SK-N-SH (cell line): ENCODE measurements at regions not wholly inside any gene's neighbourhood (a gene's known extent, or its start where the extent isn't known, plus 50 kb on each side); places are given as distances from the start of the nearest gene placed in this dataset.

Experiments used
- CTCF ChIA-PET: fragments of 300-600, 350-600 bp; formaldehyde crosslinking; extraction: SDS; loops from one replicate; lab custom pipeline; 2021; lab: Yijun Ruan, JAX
- POLR2A ChIA-PET: fragments of 350-600 bp; sonication (Branson Sonifier 250); formaldehyde crosslinking; extraction: SDS; loops from one replicate; lab custom pipeline; 2020; ENCODE audit warnings: antibody characterized with exemption, inconsistent platforms; lab: Yijun Ruan, JAX
- DNase-seq: peaks from one replicate; pipeline ENCODE4 v3.0.0; 2012
- H2AFZ ChIP-seq: fragments of 200-600 bp; sonication (generic); 2 replicates; pipeline ENCODE4 v1.8.1; 2016; ENCODE audit warnings: antibody characterized with exemption, mild to moderate bottlenecking, low read depth
- H3F3A ChIP-seq: fragments of 200-600 bp; sonication (generic); replicated peaks from 2 replicates; pipeline ENCODE3; 2016; ENCODE audit warnings: antibody characterized with exemption, mild to moderate bottlenecking; ENCODE audit not compliant: insufficient read depth
- H3K27ac ChIP-seq, 2 experiments: fragments of 200-500 bp in 1 of 2; fragments of 200-600 bp in 1 of 2; sonication (Bioruptor generic) in 1 of 2; sonication (generic), shearing (Covaris generic) in 1 of 2; 2 replicates each; pipeline versions ENCODE4 v1.5.1 to v1.6.1; 2014 to 2016; ENCODE audit warnings: low read depth in 2 of 2, inconsistent platforms in 1 of 2, low read length in 1 of 2, mild to moderate bottlenecking in 1 of 2, mixed read lengths in 1 of 2
- H3K27me3 ChIP-seq: fragments of 200-600 bp; sonication (generic), shearing (Covaris generic); 2 replicates; pipeline ENCODE4 v1.6.1; 2016; ENCODE audit warnings: mixed run types; ENCODE audit not compliant: insufficient read depth
- H3K36me3 ChIP-seq, 2 experiments: fragments of 200-500 bp in 1 of 2; fragments of 200-600 bp in 1 of 2; sonication (Bioruptor generic) in 1 of 2; sonication (generic) in 1 of 2; replicated peaks in 1 of 2; 2 replicates each; pipeline versions ENCODE3 to v1.5.1; 2014 to 2016; ENCODE audit warnings: low read length in 1 of 2, mild to moderate bottlenecking in 1 of 2; ENCODE audit not compliant: insufficient read depth in 2 of 2, control insufficient read depth in 1 of 2
- H3K4me1 ChIP-seq, 2 experiments: fragments of 200-500 bp in 1 of 2; fragments of 200-600 bp in 1 of 2; sonication (Bioruptor generic) in 1 of 2; sonication (generic), shearing (Covaris generic) in 1 of 2; 2 replicates each; pipeline versions ENCODE4 v1.5.1 to v1.6.1; 2014 to 2016; ENCODE audit warnings: low read depth in 1 of 2, low read length in 1 of 2, mixed run types in 1 of 2; ENCODE audit not compliant: insufficient read depth in 2 of 2, control insufficient read depth in 1 of 2
- H3K4me2 ChIP-seq: fragments of 200-600 bp; sonication (generic), shearing (Covaris generic); 2 replicates; pipeline ENCODE4 v1.6.1; 2017; ENCODE audit warnings: mixed run types
- H3K4me3 ChIP-seq, 2 experiments: fragments of 200-500 bp in 1 of 2; fragments of 200-600 bp in 1 of 2; sonication (Bioruptor generic) in 1 of 2; sonication (generic), shearing (Covaris generic) in 1 of 2; 2 replicates each; pipeline versions ENCODE4 v1.5.1 to v1.8.1; 2014 to 2016; ENCODE audit warnings: low read depth in 2 of 2, inconsistent platforms in 1 of 2, low read length in 1 of 2, mild to moderate bottlenecking in 1 of 2, mixed read lengths in 1 of 2, moderate library complexity in 1 of 2
- H3K79me2 ChIP-seq: fragments of 200-600 bp; sonication (generic); 2 replicates; pipeline ENCODE4 v1.8.1; 2017; ENCODE audit warnings: mild to moderate bottlenecking; ENCODE audit not compliant: insufficient read depth
- H3K9ac ChIP-seq: fragments of 200-600 bp; sonication (generic); 2 replicates; pipeline ENCODE4 v1.6.1; 2017; ENCODE audit warnings: mixed run types
- H3K9me2 ChIP-seq: fragments of 200-600 bp; sonication (generic); 2 replicates; pipeline ENCODE4 v1.6.1; 2017; ENCODE audit warnings: mixed run types
- H3K9me3 ChIP-seq: fragments of 200-600 bp; sonication (generic); 2 replicates; pipeline ENCODE4 v1.6.1; 2017; ENCODE audit warnings: mixed run types, mild to moderate bottlenecking, moderate library complexity
- H4K20me1 ChIP-seq: fragments of 200-600 bp; sonication (generic); 2 replicates; pipeline ENCODE4 v1.6.1; 2017; ENCODE audit warnings: mild to moderate bottlenecking, mixed run types; ENCODE audit not compliant: insufficient read depth
- EP300 ChIP-seq, 2 experiments: IDR thresholded peaks; 2 replicates each; pipeline versions ENCODE4 v1.4.0 to v1.6.1; 2012; ENCODE audit warnings: borderline replicate concordance in 1 of 2, low read depth in 1 of 2, low read length in 1 of 2
- EZH2phosphoT487 ChIP-seq: fragments of 200-600 bp; sonication (generic); IDR thresholded peaks from 2 replicates; pipeline ENCODE4 v1.6.1; 2017; ENCODE audit warnings: low read depth, mixed run types, mild to moderate bottlenecking, antibody characterized with exemption, moderate library complexity, borderline replicate concordance
- FOXM1 ChIP-seq: IDR thresholded peaks from 2 replicates; pipeline ENCODE4 v1.4.0; 2012; ENCODE audit warnings: low read depth, mild to moderate bottlenecking
- GABPA ChIP-seq: IDR thresholded peaks from 2 replicates; pipeline ENCODE4 v1.4.0; 2012; ENCODE audit warnings: low read depth, mild to moderate bottlenecking
- NFIC ChIP-seq: IDR thresholded peaks from 2 replicates; pipeline ENCODE4 v1.4.0; 2012; ENCODE audit warnings: borderline replicate concordance
- POLR2AphosphoS5 ChIP-seq: IDR thresholded peaks from 2 replicates; pipeline ENCODE4 v1.6.1; 2012; ENCODE audit warnings: low read depth, low read length
- RCOR1 ChIP-seq: fragments of 150-350 bp; IDR thresholded peaks from 2 replicates; pipeline ENCODE4 v1.6.1; 2017; ENCODE audit warnings: antibody characterized with exemption, low read length
- RFX5 ChIP-seq: IDR thresholded peaks from 2 replicates; pipeline ENCODE4 v1.6.1; 2012; ENCODE audit warnings: mild to moderate bottlenecking, improper control_type of control experiment, low read length
- RXRA ChIP-seq: IDR thresholded peaks from 2 replicates; pipeline ENCODE4 v1.4.0; 2012; ENCODE audit warnings: low read depth, mild to moderate bottlenecking, borderline replicate concordance
- SMC3 ChIP-seq: IDR thresholded peaks from 2 replicates; pipeline ENCODE4 v1.6.1; 2012; ENCODE audit warnings: low read depth, low read length, improper control_type of control experiment
- USF2 ChIP-seq: fragments of 150-350 bp; IDR thresholded peaks from 2 replicates; pipeline ENCODE4 v1.6.1; 2017; ENCODE audit warnings: antibody characterized with exemption, low read length, low read depth, borderline replicate concordance
- WGBS: methylation state at CpG from one replicate; pipeline ENCODE4 v1.1.6; 2017; ENCODE audit warnings: low lambda C conversion rate; 5-methylcytosine and 5-hydroxymethylcytosine counted together
- TF ChIP-seq, protein P1 (sequence below): fragments of 150-350 bp; IDR thresholded peaks from 2 replicates; pipeline ENCODE4 v1.6.1; 2016; ENCODE audit warnings: mild to moderate bottlenecking, low read depth, low read length
- TF ChIP-seq, protein P2 (sequence below): fragments of 200-600 bp; sonication (generic); IDR thresholded peaks from 2 replicates; pipeline ENCODE4 v1.6.1; 2017; ENCODE audit warnings: antibody characterized with exemption, mild to moderate bottlenecking, moderate library complexity

- Histone ChIP-seq H3K4me2 (no peak overlapping the region), H3K27me3 (no peaks in the 10 kb centered on the region; the same call in 1 of the 2 replicates), H3K27ac (no peak overlapping the region), H3K4me3 (no peak overlapping the region), H4K20me1 (no peaks in the 10 kb centered on the region), H3K9me2 (no peaks in the 10 kb centered on the region), H3K79me2 (no peaks in the 10 kb centered on the region), H2AFZ (no peak overlapping the region), H3K9ac (no peak overlapping the region), H3K36me3 (no peaks in the 10 kb centered on the region), H3K9me3 (no peaks in the 10 kb centered on the region), H3F3A (no peaks in the 10 kb centered on the region), H3K4me1 (no peaks in the 10 kb centered on the region)
- ChIA-PET CTCF (interaction anchor here (1.4 kb wide), 1 partner anchor 57 kb away, joined by 3 read pairs; no protein-coding TSS in a partner anchor), POLR2A (no interaction called here)
- TF ChIP-seq NFIC (no peak), SMC3 (no peak), FOXM1 (no peak)
- no peak for DNase-seq
- WGBS: 13% methylated on average over 1 of the region's 1 CpG
Measured at GRCh38 chr5:133667217-133667616, 54.9 kb upstream of the FSTL4 start.

DNA sequence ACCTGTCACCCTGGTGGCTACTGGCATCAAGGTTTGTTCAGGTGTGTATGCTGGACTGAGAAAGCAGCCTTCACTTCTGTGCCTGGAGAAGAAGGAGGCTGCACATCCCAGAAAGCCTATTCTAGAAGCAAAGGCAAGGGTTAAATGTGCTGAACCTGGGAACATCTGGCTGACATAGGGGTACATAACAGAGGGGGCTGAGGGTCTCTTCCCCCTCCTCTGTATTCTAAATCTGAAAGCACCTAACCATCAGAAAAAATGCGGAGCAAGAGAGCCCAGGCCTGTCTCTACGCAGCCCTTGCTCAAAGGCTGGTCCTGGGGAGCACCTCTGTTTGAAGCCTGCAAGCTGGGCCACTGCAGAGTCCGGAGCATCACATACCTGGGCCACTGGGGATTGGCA lies 53.2 kb upstream of the FSTL4 start:
- Histone ChIP-seq H3K4me1 (no peaks in the 10 kb centered on the region), H3K9ac (no peak overlapping the region), H4K20me1 (no peaks in the 10 kb centered on the region), H3K27ac (no peak overlapping the region), H2AFZ (no peak overlapping the region), H3K4me3 (no peak overlapping the region), H3K36me3 (no peaks in the 10 kb centered on the region), H3K9me3 (no peaks in the 10 kb centered on the region), H3K27me3 (no peaks in the 10 kb centered on the region; the same call in 1 of the 2 replicates), H3K9me2 (no peaks in the 10 kb centered on the region), H3K4me2 (no peak overlapping the region), H3F3A (no peaks in the 10 kb centered on the region), H3K79me2 (no peaks in the 10 kb centered on the region)
- 36% methylated on average over 2 of the region's 3 CpGs for WGBS
- no peak for DNase-seq
- TF ChIP-seq EP300 (IDR thresholded peaks at IDR 0.05; ENCODE audit: borderline replicate concordance in 1 of 2, low read depth in 1 of 2, low read length in 1 of 2) (no peak), RCOR1 (no peak), GABPA (no peak), RFX5 (no peak), USF2 (no peak), POLR2AphosphoS5 (no peak), RXRA (no peak), EZH2phosphoT487 (no peak), NFIC (no peak)
- TF ChIP-seq, protein P1, sequence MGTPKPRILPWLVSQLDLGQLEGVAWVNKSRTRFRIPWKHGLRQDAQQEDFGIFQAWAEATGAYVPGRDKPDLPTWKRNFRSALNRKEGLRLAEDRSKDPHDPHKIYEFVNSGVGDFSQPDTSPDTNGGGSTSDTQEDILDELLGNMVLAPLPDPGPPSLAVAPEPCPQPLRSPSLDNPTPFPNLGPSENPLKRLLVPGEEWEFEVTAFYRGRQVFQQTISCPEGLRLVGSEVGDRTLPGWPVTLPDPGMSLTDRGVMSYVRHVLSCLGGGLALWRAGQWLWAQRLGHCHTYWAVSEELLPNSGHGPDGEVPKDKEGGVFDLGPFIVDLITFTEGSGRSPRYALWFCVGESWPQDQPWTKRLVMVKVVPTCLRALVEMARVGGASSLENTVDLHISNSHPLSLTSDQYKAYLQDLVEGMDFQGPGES: no peak
- TF ChIP-seq, protein P2, sequence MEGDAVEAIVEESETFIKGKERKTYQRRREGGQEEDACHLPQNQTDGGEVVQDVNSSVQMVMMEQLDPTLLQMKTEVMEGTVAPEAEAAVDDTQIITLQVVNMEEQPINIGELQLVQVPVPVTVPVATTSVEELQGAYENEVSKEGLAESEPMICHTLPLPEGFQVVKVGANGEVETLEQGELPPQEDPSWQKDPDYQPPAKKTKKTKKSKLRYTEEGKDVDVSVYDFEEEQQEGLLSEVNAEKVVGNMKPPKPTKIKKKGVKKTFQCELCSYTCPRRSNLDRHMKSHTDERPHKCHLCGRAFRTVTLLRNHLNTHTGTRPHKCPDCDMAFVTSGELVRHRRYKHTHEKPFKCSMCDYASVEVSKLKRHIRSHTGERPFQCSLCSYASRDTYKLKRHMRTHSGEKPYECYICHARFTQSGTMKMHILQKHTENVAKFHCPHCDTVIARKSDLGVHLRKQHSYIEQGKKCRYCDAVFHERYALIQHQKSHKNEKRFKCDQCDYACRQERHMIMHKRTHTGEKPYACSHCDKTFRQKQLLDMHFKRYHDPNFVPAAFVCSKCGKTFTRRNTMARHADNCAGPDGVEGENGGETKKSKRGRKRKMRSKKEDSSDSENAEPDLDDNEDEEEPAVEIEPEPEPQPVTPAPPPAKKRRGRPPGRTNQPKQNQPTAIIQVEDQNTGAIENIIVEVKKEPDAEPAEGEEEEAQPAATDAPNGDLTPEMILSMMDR: no peak
- ChIA-PET POLR2A (no interaction called here), CTCF (no interaction called here)
